Smooth muscle cell (in vitro differentiated cells): ENCODE measurements at regions not wholly inside any gene's neighbourhood (a gene's known extent, or its start where the extent isn't known, plus 50 kb on each side); places are given as distances from the start of the nearest gene placed in this dataset.

Experiments used
- DNase-seq: peaks from one replicate; lab custom pipeline; 2025; ENCODE audit not compliant: unreplicated experiment; lab: John Stamatoyannopoulos, UW
- H2AFZ ChIP-seq: fragments of 200-600 bp; sonication (generic); 2 replicates; pipeline ENCODE4 v1.6.0; 2016; ENCODE audit warnings: antibody characterized with exemption, low read depth, mild to moderate bottlenecking
- H3F3A ChIP-seq: fragments of 200-600 bp; sonication (generic); 2 replicates; pipeline ENCODE4 v1.6.0; 2017; ENCODE audit warnings: antibody characterized with exemption, low read depth
- H3K27ac ChIP-seq: fragments of 200-600 bp; sonication (generic); 2 replicates; pipeline ENCODE4 v1.5.1; 2016; ENCODE audit warnings: low read depth, mild to moderate bottlenecking
- H3K27me3 ChIP-seq: fragments of 200-600 bp; sonication (generic); 2 replicates; pipeline ENCODE4 v1.6.1; 2016; ENCODE audit warnings: low read depth, mild to moderate bottlenecking
- H3K36me3 ChIP-seq: fragments of 200-600 bp; sonication (generic); 2 replicates; pipeline ENCODE4 v1.5.1; 2016; ENCODE audit warnings: low read depth
- H3K4me1 ChIP-seq: fragments of 200-600 bp; sonication (generic); 2 replicates; pipeline ENCODE4 v1.5.1; 2016; ENCODE audit warnings: low read depth
- H3K4me2 ChIP-seq: fragments of 200-600 bp; sonication (generic); 2 replicates; pipeline ENCODE4 v1.6.0; 2016; ENCODE audit warnings: mild to moderate bottlenecking
- H3K4me3 ChIP-seq: fragments of 200-600 bp; sonication (generic); 2 replicates; pipeline ENCODE4 v1.5.1; 2016; ENCODE audit warnings: mild to moderate bottlenecking
- H3K79me2 ChIP-seq: fragments of 200-600 bp; sonication (generic); 2 replicates; pipeline ENCODE4 v1.6.0; 2016; ENCODE audit warnings: low read depth, mild to moderate bottlenecking
- H3K9ac ChIP-seq: fragments of 200-600 bp; sonication (generic); 2 replicates; pipeline ENCODE4 v1.6.0; 2016; ENCODE audit warnings: low read depth
- H3K9me3 ChIP-seq: fragments of 200-600 bp; sonication (generic); replicated peaks from 2 replicates; pipeline ENCODE4 v1.5.1; 2016; ENCODE audit warnings: low read depth
- H4K20me1 ChIP-seq: fragments of 200-600 bp; sonication (generic); 2 replicates; pipeline ENCODE4 v1.6.0; 2016; ENCODE audit warnings: low read depth
- CTCF ChIP-seq: fragments of 200-600 bp; sonication (generic); IDR thresholded peaks from 2 replicates; pipeline ENCODE4 v1.5.1; 2017; ENCODE audit warnings: borderline replicate concordance, mild to moderate bottlenecking, antibody characterized with exemption; ENCODE audit not compliant: insufficient read depth, poor library complexity, severe bottlenecking
- WGBS: methylation state at CpG from one replicate; pipeline ENCODE4 v1.1.7; 2016; ENCODE audit warnings: low lambda C conversion rate; 5-methylcytosine and 5-hydroxymethylcytosine counted together

GRCh38 chr10:111515706-111516105, 438.9 kb downstream of the ADRA2A start:
- Histone ChIP-seq H3F3A (no peaks in the 10 kb centered on the region), H3K36me3 (no peaks in the 10 kb centered on the region), H3K4me3 (no peak overlapping the region), H3K27me3 (peaks cover 6% of the 10 kb centered on the region), H3K4me1 (no peaks in the 10 kb centered on the region), H2AFZ (no peak overlapping the region), H4K20me1 (no peaks in the 10 kb centered on the region), H3K79me2 (no peaks in the 10 kb centered on the region), H3K9me3 (no peaks in the 10 kb centered on the region), H3K27ac (no peak overlapping the region), H3K9ac (no peak overlapping the region), H3K4me2 (no peak overlapping the region)
- DNase-seq = no peak
- TF ChIP-seq CTCF = no peak

- Histone ChIP-seq H3K9ac (no peak overlapping the region), H3K9me3 (no peaks in the 10 kb centered on the region)
Measured at GRCh38 chr10:111516144-111516543, 439.3 kb downstream of the ADRA2A start.

GRCh38 chr10:111522141-111522540, 445.3 kb downstream of the ADRA2A start:
- Histone ChIP-seq H3K27ac (no peak overlapping the region), H3K9me3 (no peaks in the 10 kb centered on the region), H3K9ac (no peak overlapping the region), H2AFZ (no peak overlapping the region), H3K4me3 (no peak overlapping the region), H4K20me1 (no peaks in the 10 kb centered on the region), H3F3A (no peaks in the 10 kb centered on the region), H3K4me1 (no peaks in the 10 kb centered on the region), H3K36me3 (no peaks in the 10 kb centered on the region), H3K79me2 (no peaks in the 10 kb centered on the region), H3K4me2 (no peak overlapping the region), H3K27me3 (peaks cover 3% of the 10 kb centered on the region)
- DNase-seq = no peak
- WGBS = 89% methylated on average over 1 of the region's 1 CpG
- TF ChIP-seq CTCF = no peak

More at GRCh38 chr10:111516144-111516543, 439.3 kb downstream of the ADRA2A start:
- H2AFZ ChIP-seq = no peak overlapping the region
- no peak overlapping the region for H3K27ac ChIP-seq
- no peaks in the 10 kb centered on the region for H3K79me2 ChIP-seq
- no peaks in the 10 kb centered on the region for H4K20me1 ChIP-seq
- DNase-seq = no peak
- H3K4me2 ChIP-seq = no peak overlapping the region
- no peaks in the 10 kb centered on the region for H3K36me3 ChIP-seq
- TF ChIP-seq CTCF = no peak
- no peaks in the 10 kb centered on the region for H3F3A ChIP-seq
- H3K27me3 ChIP-seq = peaks cover 6% of the 10 kb centered on the region
- no peaks in the 10 kb centered on the region for H3K4me1 ChIP-seq
- H3K4me3 ChIP-seq = no peak overlapping the region

GRCh38 chr10:111522551-111522950, 445.7 kb downstream of the ADRA2A start:
- no peak overlapping the region for H2AFZ ChIP-seq
- H3K9ac ChIP-seq = no peak overlapping the region
- DNase-seq = no peak
- no peak overlapping the region for H3K4me2 ChIP-seq
- WGBS = 90% methylated on average over 2 of the region's 2 CpGs
- no peaks in the 10 kb centered on the region for H4K20me1 ChIP-seq
- H3K79me2 ChIP-seq = no peaks in the 10 kb centered on the region
- no peaks in the 10 kb centered on the region for H3F3A ChIP-seq
- peaks cover 3% of the 10 kb centered on the region for H3K27me3 ChIP-seq
- H3K4me1 ChIP-seq = no peaks in the 10 kb centered on the region
- H3K36me3 ChIP-seq = no peaks in the 10 kb centered on the region
- H3K4me3 ChIP-seq = no peak overlapping the region
- no peak for TF ChIP-seq CTCF
- no peak overlapping the region for H3K27ac ChIP-seq
- no peaks in the 10 kb centered on the region for H3K9me3 ChIP-seq
